ENCODE measurements at regions not wholly inside any gene's neighbourhood (a gene's known extent, or its start where the extent isn't known, plus 50 kb on each side); places are given as distances from the start of the nearest gene placed in this dataset.
"Not testable (repeated sequence)": the region's sequence is repeated elsewhere in the genome, so short reads cannot be mapped to it uniquely, and the experiment has no call there.

- TF ChIP-seq, protein P1, sequence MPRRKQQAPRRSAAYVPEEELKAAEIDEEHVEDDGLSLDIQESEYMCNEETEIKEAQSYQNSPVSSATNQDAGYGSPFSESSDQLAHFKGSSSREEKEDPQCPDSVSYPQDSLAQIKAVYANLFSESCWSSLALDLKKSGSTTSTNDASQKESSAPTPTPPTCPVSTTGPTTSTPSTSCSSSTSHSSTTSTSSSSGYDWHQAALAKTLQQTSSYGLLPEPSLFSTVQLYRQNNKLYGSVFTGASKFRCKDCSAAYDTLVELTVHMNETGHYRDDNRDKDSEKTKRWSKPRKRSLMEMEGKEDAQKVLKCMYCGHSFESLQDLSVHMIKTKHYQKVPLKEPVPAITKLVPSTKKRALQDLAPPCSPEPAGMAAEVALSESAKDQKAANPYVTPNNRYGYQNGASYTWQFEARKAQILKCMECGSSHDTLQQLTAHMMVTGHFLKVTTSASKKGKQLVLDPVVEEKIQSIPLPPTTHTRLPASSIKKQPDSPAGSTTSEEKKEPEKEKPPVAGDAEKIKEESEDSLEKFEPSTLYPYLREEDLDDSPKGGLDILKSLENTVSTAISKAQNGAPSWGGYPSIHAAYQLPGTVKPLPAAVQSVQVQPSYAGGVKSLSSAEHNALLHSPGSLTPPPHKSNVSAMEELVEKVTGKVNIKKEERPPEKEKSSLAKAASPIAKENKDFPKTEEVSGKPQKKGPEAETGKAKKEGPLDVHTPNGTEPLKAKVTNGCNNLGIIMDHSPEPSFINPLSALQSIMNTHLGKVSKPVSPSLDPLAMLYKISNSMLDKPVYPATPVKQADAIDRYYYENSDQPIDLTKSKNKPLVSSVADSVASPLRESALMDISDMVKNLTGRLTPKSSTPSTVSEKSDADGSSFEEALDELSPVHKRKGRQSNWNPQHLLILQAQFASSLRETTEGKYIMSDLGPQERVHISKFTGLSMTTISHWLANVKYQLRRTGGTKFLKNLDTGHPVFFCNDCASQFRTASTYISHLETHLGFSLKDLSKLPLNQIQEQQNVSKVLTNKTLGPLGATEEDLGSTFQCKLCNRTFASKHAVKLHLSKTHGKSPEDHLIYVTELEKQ (tag by site-specific recombination; IDR thresholded peaks at IDR 0.05; ENCODE audit: borderline replicate concordance): no peak
- TF ChIP-seq ZNF148 (tag by site-specific recombination; IDR thresholded peaks at IDR 0.05; ENCODE audit: borderline replicate concordance): no peak
These were observed 81.6 kb upstream of the KCNE2 start (continued) for GRCh38 chr21:34282223-34282622.

GRCh38 chr21:34284666-34285065 lies 79.1 kb upstream of the KCNE2 start:
- POLR2A ChIA-PET: no interaction called here
- no peaks in the 10 kb centered on the region for H3K9me3 ChIP-seq (ENCODE audit: control insufficient read depth, insufficient read depth, low read depth, low read length)
- no peak overlapping the region for H3K27ac ChIP-seq (ENCODE audit: extremely low read depth, low read depth, low read length)
- no peaks in the 10 kb centered on the region for H3K36me3 ChIP-seq (ENCODE audit: control insufficient read depth in 2 of 2, insufficient read depth in 1 of 2, low read length in 2 of 2)
- CTCF ChIA-PET: no interaction called here
- no peaks in the 10 kb centered on the region; the same call in 1 of the 2 replicates for H3K4me1 ChIP-seq (ENCODE audit: control insufficient read depth, insufficient read depth, low read length)
- TF ChIP-seq ZBTB20 (tag by site-specific recombination; IDR thresholded peaks at IDR 0.05) (no peak), HOXD13 (CRISPR knock-in tag; IDR thresholded peaks at IDR 0.05; ENCODE audit: borderline replicate concordance) (no peak), ZNF670 (tag by site-specific recombination; IDR thresholded peaks at IDR 0.05; ENCODE audit: low read depth) (no peak), PATZ1 (tag by site-specific recombination; IDR thresholded peaks at IDR 0.05) (no peak), OSR2 (tag by site-specific recombination; IDR thresholded peaks at IDR 0.05) (no peak), GFI1B (tag by site-specific recombination; IDR thresholded peaks at IDR 0.05) (no peak)
- H3K4me3 ChIP-seq (ENCODE audit: low read depth, low read length): no peak overlapping the region

GRCh38 chr21:34288042-34288441 lies 75.8 kb upstream of the KCNE2 start:
- peak; percentile 61 for TF ChIP-seq SETDB1 (IDR thresholded peaks at IDR 0.05; ENCODE audit: insufficient read length, low read length)
- H3K4me3 ChIP-seq (ENCODE audit: low read depth, low read length); H3K36me3 ChIP-seq (ENCODE audit: control insufficient read depth in 2 of 2, insufficient read depth in 1 of 2, low read length in 2 of 2); H3K9me3 ChIP-seq (ENCODE audit: control insufficient read depth, insufficient read depth, low read depth, low read length); POLR2A ChIA-PET; H3K4me1 ChIP-seq (ENCODE audit: control insufficient read depth, insufficient read depth, low read length); CTCF ChIA-PET; H3K27ac ChIP-seq (ENCODE audit: extremely low read depth, low read depth, low read length): not testable (repeated sequence)

GRCh38 chr21:34289856-34290255 lies 74.0 kb upstream of the KCNE2 start:
- Histone ChIP-seq H3K4me1 (ENCODE audit: control insufficient read depth, insufficient read depth, low read length) (no peaks in the 10 kb centered on the region), H3K4me3 (ENCODE audit: low read depth, low read length) (no peak overlapping the region), H3K9me3 (ENCODE audit: control insufficient read depth, insufficient read depth, low read depth, low read length) (no peaks in the 10 kb centered on the region), H3K27ac (ENCODE audit: extremely low read depth, low read depth, low read length) (no peak overlapping the region), H3K36me3 (ENCODE audit: control insufficient read depth in 2 of 2, insufficient read depth in 1 of 2, low read length in 2 of 2) (no peaks in the 10 kb centered on the region)
- ChIA-PET POLR2A (no interaction called here), CTCF (interaction anchor here (1.1 to 1.2 kb wide), 2 partner anchors 58 to 356 kb away, joined by 3 to 4 read pairs; no protein-coding TSS in a partner anchor)
- no peak for TF ChIP-seq KLF10 (tag by site-specific recombination; IDR thresholded peaks at IDR 0.05)
- TF ChIP-seq, protein P2, sequence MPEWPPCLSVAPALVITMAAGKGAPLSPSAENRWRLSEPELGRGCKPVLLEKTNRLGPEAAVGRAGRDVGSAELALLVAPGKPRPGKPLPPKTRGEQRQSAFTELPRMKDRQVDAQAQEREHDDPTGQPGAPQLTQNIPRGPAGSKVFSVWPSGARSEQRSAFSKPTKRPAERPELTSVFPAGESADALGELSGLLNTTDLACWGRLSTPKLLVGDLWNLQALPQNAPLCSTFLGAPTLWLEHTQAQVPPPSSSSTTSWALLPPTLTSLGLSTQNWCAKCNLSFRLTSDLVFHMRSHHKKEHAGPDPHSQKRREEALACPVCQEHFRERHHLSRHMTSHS (tag by site-specific recombination; IDR thresholded peaks at IDR 0.05): no peak
- no peak for TF ChIP-seq KLF7 (tag by site-specific recombination; IDR thresholded peaks at IDR 0.05; ENCODE audit: borderline replicate concordance)
- TF ChIP-seq, protein P3, sequence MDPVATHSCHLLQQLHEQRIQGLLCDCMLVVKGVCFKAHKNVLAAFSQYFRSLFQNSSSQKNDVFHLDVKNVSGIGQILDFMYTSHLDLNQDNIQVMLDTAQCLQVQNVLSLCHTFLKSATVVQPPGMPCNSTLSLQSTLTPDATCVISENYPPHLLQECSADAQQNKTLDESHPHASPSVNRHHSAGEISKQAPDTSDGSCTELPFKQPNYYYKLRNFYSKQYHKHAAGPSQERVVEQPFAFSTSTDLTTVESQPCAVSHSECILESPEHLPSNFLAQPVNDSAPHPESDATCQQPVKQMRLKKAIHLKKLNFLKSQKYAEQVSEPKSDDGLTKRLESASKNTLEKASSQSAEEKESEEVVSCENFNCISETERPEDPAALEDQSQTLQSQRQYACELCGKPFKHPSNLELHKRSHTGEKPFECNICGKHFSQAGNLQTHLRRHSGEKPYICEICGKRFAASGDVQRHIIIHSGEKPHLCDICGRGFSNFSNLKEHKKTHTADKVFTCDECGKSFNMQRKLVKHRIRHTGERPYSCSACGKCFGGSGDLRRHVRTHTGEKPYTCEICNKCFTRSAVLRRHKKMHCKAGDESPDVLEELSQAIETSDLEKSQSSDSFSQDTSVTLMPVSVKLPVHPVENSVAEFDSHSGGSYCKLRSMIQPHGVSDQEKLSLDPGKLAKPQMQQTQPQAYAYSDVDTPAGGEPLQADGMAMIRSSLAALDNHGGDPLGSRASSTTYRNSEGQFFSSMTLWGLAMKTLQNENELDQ (tag by site-specific recombination; IDR thresholded peaks at IDR 0.05; ENCODE audit: low read depth): no peak
- no peak for TF ChIP-seq ZNF23 (tag by site-specific recombination; IDR thresholded peaks at IDR 0.05; ENCODE audit: borderline replicate concordance)
- no peak for TF ChIP-seq HOXD13 (CRISPR knock-in tag; IDR thresholded peaks at IDR 0.05; ENCODE audit: borderline replicate concordance)
- no peak for TF ChIP-seq MYNN (tag by site-specific recombination; IDR thresholded peaks at IDR 0.05; ENCODE audit: borderline replicate concordance)
- TF ChIP-seq BCL6B (tag by site-specific recombination; IDR thresholded peaks at IDR 0.05): no peak
- no peak for TF ChIP-seq IKZF3 (tag by site-specific recombination; IDR thresholded peaks at IDR 0.05)
